HepG2 (cell line): ENCODE measurements at regions not wholly inside any gene's neighbourhood (a gene's known extent, or its start where the extent isn't known, plus 50 kb on each side); places are given as distances from the start of the nearest gene placed in this dataset.

Source experiments
- ATAC-seq: fragments of 200-7000 bp; cut with Tn5 transposase; 3 replicates; pipeline ENCODE4 v1.9.1; 2020; ENCODE audit warnings: mild to moderate bottlenecking, moderate library complexity
- BruUV-seq: library from RNA; stranded (reverse); fragments of 400-500 nt; replicated peaks from 2 replicates; lab custom pipeline; 2021; lab: Mats Ljungman, UMichigan
- CTCF ChIA-PET: fragments of 300-600 bp; formaldehyde crosslinking; extraction: SDS; loops from one replicate; lab custom pipeline; 2021; ENCODE audit warnings: low total read pairs, inconsistent platforms, low intra/inter-chr PET ratio; lab: Yijun Ruan, JAX
- POLR2A ChIA-PET: fragments of 350-600 bp; sonication (Branson Sonifier 250); formaldehyde crosslinking; loops from one replicate; lab custom pipeline; 2020; ENCODE audit warnings: antibody characterized with exemption, inconsistent platforms; lab: Yijun Ruan, JAX
- DNase-seq: peaks from one replicate; pipeline ENCODE4 v3.0.0-alpha.2; 2015; ENCODE audit warnings: low spot score
- FAIRE-seq: peaks from 3 replicates; lab custom pipeline; 2011; peaks lifted over from hg19 to GRCh38; lab: Jason Lieb, UNC
- H2AFZ ChIP-seq: one replicate; pipeline ENCODE4 v1.6.1; 2011; ENCODE audit warnings: low read length, inconsistent platforms
- H3K27ac ChIP-seq: fragments of 300-600 bp; 3 replicates; pipeline ENCODE4 v1.8.0; 2011; ENCODE audit warnings: mixed run types, mild to moderate bottlenecking, mixed read lengths, low read length, inconsistent platforms; ENCODE audit not compliant: insufficient read depth; ENCODE audit errors: extremely low read length
- H3K27me3 ChIP-seq, 2 experiments: fragments of 200-600 bp in 1 of 2; 2 replicates in 1 of 2; 3 replicates in 1 of 2; pipeline versions ENCODE4 v1.6.0 to v1.8.0; 2011; ENCODE audit warnings: low read length in 2 of 2, mild to moderate bottlenecking in 2 of 2, moderate library complexity in 2 of 2, inconsistent platforms in 1 of 2; ENCODE audit not compliant: insufficient read depth in 2 of 2, control insufficient read depth in 1 of 2
- H3K36me3 ChIP-seq, 2 experiments: fragments of 200-600 bp in 1 of 2; replicated peaks in 1 of 2; 2 replicates in 1 of 2; 3 replicates in 1 of 2; pipeline versions ENCODE4 v1.5.1 to v1.8.0; 2011; ENCODE audit warnings: low read length in 2 of 2, inconsistent platforms in 1 of 2; ENCODE audit not compliant: insufficient read depth in 2 of 2, control insufficient read depth in 1 of 2
- H3K4me1 ChIP-seq: 2 replicates; pipeline ENCODE4 v1.5.1; 2012; ENCODE audit warnings: low read length, inconsistent platforms; ENCODE audit not compliant: insufficient read depth
- H3K4me2 ChIP-seq: 2 replicates; pipeline ENCODE4 v1.6.0; 2011; ENCODE audit warnings: low read depth, low read length, inconsistent platforms
- H3K4me3 ChIP-seq, 3 experiments: fragments of 200-600 bp in 1 of 3; sonication (generic), shearing (Covaris generic) in 1 of 3; replicated peaks in 1 of 3; 2 replicates each; pipeline ENCODE4 v1.5.1; 2011 to 2016; ENCODE audit warnings: low read length in 3 of 3, inconsistent platforms in 2 of 3, low read depth in 2 of 3, mild to moderate bottlenecking in 2 of 3, control low read depth in 1 of 3, mixed read lengths in 1 of 3; ENCODE audit not compliant: insufficient read depth in 1 of 3
- H3K79me2 ChIP-seq: one replicate; pipeline ENCODE4 v1.6.1; 2011; ENCODE audit warnings: low read length, inconsistent platforms; ENCODE audit not compliant: insufficient read depth
- H3K9ac ChIP-seq: 2 replicates; pipeline ENCODE4 v1.6.0; 2011; ENCODE audit warnings: mild to moderate bottlenecking, low read depth, low read length, inconsistent platforms; ENCODE audit not compliant: insufficient read depth
- H3K9me3 ChIP-seq: 2 replicates; pipeline ENCODE4 v1.5.1; 2012; ENCODE audit warnings: mild to moderate bottlenecking, low read length
- H4K20me1 ChIP-seq: 2 replicates; pipeline ENCODE4 v1.6.0; 2011; ENCODE audit warnings: inconsistent platforms, mild to moderate bottlenecking, low read length, moderate library complexity; ENCODE audit not compliant: insufficient read depth
- FOXK1 ChIP-seq: sonication (generic); formaldehyde crosslinking; IDR thresholded peaks from 2 replicates; pipeline ENCODE4 v1.4.0; 2020; ENCODE audit warnings: low read depth, missing genetic modification reagents, borderline replicate concordance
- HMGXB3 ChIP-seq: sonication (generic); formaldehyde crosslinking; IDR thresholded peaks from 2 replicates; pipeline ENCODE4 v1.4.0; 2020; ENCODE audit warnings: missing genetic modification reagents, borderline replicate concordance
- HOXA5 ChIP-seq: sonication (generic); formaldehyde crosslinking; IDR thresholded peaks from 2 replicates; pipeline ENCODE4 v1.4.0; 2020; ENCODE audit warnings: missing genetic modification reagents
- MEF2D ChIP-seq: sonication (generic); formaldehyde crosslinking; IDR thresholded peaks from 2 replicates; pipeline ENCODE4 v1.5.1; 2020; ENCODE audit warnings: mild to moderate bottlenecking, missing genetic modification reagents
- MYNN ChIP-seq: sonication (generic); formaldehyde crosslinking; IDR thresholded peaks from 2 replicates; pipeline ENCODE4 v1.4.0; 2020; ENCODE audit warnings: mild to moderate bottlenecking, low read depth, missing genetic modification reagents
- MZF1 ChIP-seq: sonication (generic); formaldehyde crosslinking; IDR thresholded peaks from 2 replicates; pipeline ENCODE4 v1.8.1; 2023; ENCODE audit warnings: mild to moderate bottlenecking, missing genetic modification reagents, borderline replicate concordance
- PAF1 ChIP-seq: IDR thresholded peaks from 2 replicates; pipeline ENCODE4 v1.6.1; 2016; ENCODE audit warnings: missing genetic modification reagents, missing compliant biosample characterization
- PCBP1 ChIP-seq: fragments of 200-400 bp; formaldehyde crosslinking; IDR thresholded peaks from 2 replicates; pipeline ENCODE4 v1.6.1; 2017; ENCODE audit warnings: mild to moderate bottlenecking, low read depth, low read length, borderline replicate concordance
- SATB2 ChIP-seq: sonication (generic); formaldehyde crosslinking; IDR thresholded peaks from 2 replicates; pipeline ENCODE4 v1.5.0; 2020; ENCODE audit warnings: missing genetic modification reagents
- SSRP1 ChIP-seq: IDR thresholded peaks from 2 replicates; pipeline ENCODE4 v1.6.1; 2016; ENCODE audit warnings: control low read depth
- TFDP2 ChIP-seq: sonication (generic); formaldehyde crosslinking; IDR thresholded peaks from 2 replicates; pipeline ENCODE4 v1.4.0; 2020; ENCODE audit warnings: missing genetic modification reagents
- ZNF431 ChIP-seq: sonication (generic); formaldehyde crosslinking; IDR thresholded peaks from 2 replicates; pipeline ENCODE4 v1.9.0; 2022; ENCODE audit warnings: missing genetic modification reagents, low read depth, mild to moderate bottlenecking, borderline replicate concordance
- WGBS: methylation state at CpG from one replicate; pipeline ENCODE4 v1.1.6; 2017; ENCODE audit warnings: low lambda C conversion rate; 5-methylcytosine and 5-hydroxymethylcytosine counted together
- in situ Hi-C: cut with HindIII; loops from 2 replicates; pipeline ENCODE4 v1.10.0; 2017; ENCODE audit warnings: low pct_unique_long_range_greater_than_20kb; ENCODE audit not compliant: extremely low pct_ligation_motif_present
- intact Hi-C: fragments of 100-400 bp; cut with micrococcal nuclease; formaldehyde crosslinking; loops from one replicate; pipeline ENCODE4 v1.10.0; 2022; ENCODE audit not compliant: unreplicated experiment

- no TSS peak for BruUV-seq
- Histone ChIP-seq H3K27me3 (no peaks in the 10 kb centered on the region), H3K79me2 (no peaks in the 10 kb centered on the region)
- no peak for ATAC-seq
- TF ChIP-seq PCBP1, result no peak
- TF ChIP-seq TFDP2 (CRISPR knock-in tag), result no peak
- TF ChIP-seq MYNN (CRISPR knock-in tag), result no peak
- TF ChIP-seq PAF1, result no peak
- TF ChIP-seq HMGXB3 (CRISPR knock-in tag), result no peak
- no peak for TF ChIP-seq MZF1
- TF ChIP-seq SATB2 (CRISPR knock-in tag), result no peak
- no peak for TF ChIP-seq FOXK1
- TF ChIP-seq ZNF431 (CRISPR knock-in tag), result no peak
- no peak for TF ChIP-seq HOXA5 (CRISPR knock-in tag)
- no peak for TF ChIP-seq SSRP1
- no peak for TF ChIP-seq MEF2D
- TF ChIP-seq, all 625 proteins: peak for 0
- Histone ChIP-seq H3K27ac (no peak overlapping the region), H3K9me3 (no peaks in the 10 kb centered on the region), H3K36me3 (no peaks in the 10 kb centered on the region), H3K4me1 (no peaks in the 10 kb centered on the region), H3K9ac (no peak overlapping the region), H3K4me3 (no peak overlapping the region), H3K4me2 (no peak overlapping the region), H2AFZ (no peak overlapping the region), H4K20me1 (no peaks in the 10 kb centered on the region)
- WGBS, result 3% methylated on average over 3 of the region's 3 CpGs
- FAIRE-seq (no peak), DNase-seq (no peak)
- CTCF ChIA-PET, result no interaction called here
- in situ Hi-C loops, result no loop called here
- POLR2A ChIA-PET, result no interaction called here
- intact Hi-C loops, result no loop called here
Observed at GRCh38 chr6:72547020-72547419, 74.8 kb upstream of the KCNQ5 start.
